ENCODE measurements at regions not wholly inside any gene's neighbourhood (a gene's known extent, or its start where the extent isn't known, plus 50 kb on each side); places are given as distances from the start of the nearest gene placed in this dataset.

DNA sequence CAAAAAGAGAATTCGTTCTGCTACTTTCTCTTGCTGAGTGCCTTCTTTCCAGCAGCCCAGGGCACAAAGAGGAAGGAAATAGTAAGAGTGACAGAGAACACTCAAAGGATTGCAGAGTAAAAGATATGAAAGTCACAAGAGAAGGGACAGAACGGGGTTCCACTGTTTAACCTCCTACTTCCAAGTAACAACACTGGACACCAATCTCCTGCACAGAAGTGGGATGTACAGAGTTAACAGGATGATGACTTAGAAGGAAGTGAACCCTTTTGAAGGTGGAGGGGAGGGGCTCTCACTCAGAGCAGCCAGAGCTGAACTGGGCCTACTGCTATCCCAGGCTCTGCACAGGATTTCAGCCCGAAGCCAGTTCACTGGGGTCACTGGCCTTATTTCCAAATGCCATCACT is 130.1 kb upstream of the PRICKLE2 start:
- TF ChIP-seq CCNT2 (IDR thresholded peaks at IDR 0.05; ENCODE audit: borderline replicate concordance, extremely low read depth, insufficient read length, low read depth, low read length): no peak
- no peak for TF ChIP-seq ZHX1 (conservative IDR thresholded peaks at IDR 0.05; ENCODE audit: low read length)
- no peak for TF ChIP-seq ZNF143 (CRISPR knock-in tag; IDR thresholded peaks at IDR 0.05)
- no peak for TF ChIP-seq RAD51 (IDR thresholded peaks at IDR 0.05; ENCODE audit: borderline replicate concordance, low read depth)
- no peak for TF ChIP-seq HNRNPLL (IDR thresholded peaks at IDR 0.05; ENCODE audit: low read depth, low read length, poor library complexity, severe bottlenecking)
- TF ChIP-seq GMEB1 (CRISPR knock-in tag; IDR thresholded peaks at IDR 0.05): no peak
- TF ChIP-seq, protein P1, sequence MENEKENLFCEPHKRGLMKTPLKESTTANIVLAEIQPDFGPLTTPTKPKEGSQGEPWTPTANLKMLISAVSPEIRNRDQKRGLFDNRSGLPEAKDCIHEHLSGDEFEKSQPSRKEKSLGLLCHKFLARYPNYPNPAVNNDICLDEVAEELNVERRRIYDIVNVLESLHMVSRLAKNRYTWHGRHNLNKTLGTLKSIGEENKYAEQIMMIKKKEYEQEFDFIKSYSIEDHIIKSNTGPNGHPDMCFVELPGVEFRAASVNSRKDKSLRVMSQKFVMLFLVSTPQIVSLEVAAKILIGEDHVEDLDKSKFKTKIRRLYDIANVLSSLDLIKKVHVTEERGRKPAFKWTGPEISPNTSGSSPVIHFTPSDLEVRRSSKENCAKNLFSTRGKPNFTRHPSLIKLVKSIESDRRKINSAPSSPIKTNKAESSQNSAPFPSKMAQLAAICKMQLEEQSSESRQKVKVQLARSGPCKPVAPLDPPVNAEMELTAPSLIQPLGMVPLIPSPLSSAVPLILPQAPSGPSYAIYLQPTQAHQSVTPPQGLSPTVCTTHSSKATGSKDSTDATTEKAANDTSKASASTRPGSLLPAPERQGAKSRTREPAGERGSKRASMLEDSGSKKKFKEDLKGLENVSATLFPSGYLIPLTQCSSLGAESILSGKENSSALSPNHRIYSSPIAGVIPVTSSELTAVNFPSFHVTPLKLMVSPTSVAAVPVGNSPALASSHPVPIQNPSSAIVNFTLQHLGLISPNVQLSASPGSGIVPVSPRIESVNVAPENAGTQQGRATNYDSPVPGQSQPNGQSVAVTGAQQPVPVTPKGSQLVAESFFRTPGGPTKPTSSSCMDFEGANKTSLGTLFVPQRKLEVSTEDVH (IDR thresholded peaks at IDR 0.05; ENCODE audit: low read depth, partially characterized antibody): no peak
- TF ChIP-seq IRF2 (CRISPR knock-in tag; IDR thresholded peaks at IDR 0.05): no peak
- TF ChIP-seq ELF1 (tag; IDR thresholded peaks at IDR 0.05): no peak
- ATAC-seq: no peak
- ChIA-PET CTCF (ENCODE audit: low intra/inter-chr PET ratio) (no interaction called here), POLR2A (no interaction called here)
- no peak overlapping the region for H3K4me3 ChIP-seq
- no TSS peak for BruUV-seq (replicated peaks)
- DNase-seq (ENCODE audit: extremely low read depth in 1 of 4, low spot score in 3 of 4): no peak
- H3K4me2 ChIP-seq (ENCODE audit: insufficient read depth, low read length): no peak overlapping the region
- WGBS (ENCODE audit: insufficient coverage, low coverage, missing lambda C conversion rate): 0% methylated on average over 3 of the region's 3 CpGs
- no peak overlapping the region for H3K9ac ChIP-seq (ENCODE audit: insufficient read depth in 1 of 2, low read depth in 2 of 2, low read length in 2 of 2)
- in situ Hi-C loops (cut with MboI) (no loop called here), intact Hi-C loops (cut with micrococcal nuclease) (no loop called here)
- no peaks in the 10 kb centered on the region for H3K9me1 ChIP-seq (ENCODE audit: control insufficient read depth, insufficient read depth, low read length)
- no peaks in the 10 kb centered on the region for H3K4me1 ChIP-seq (replicated peaks in 1 of 2; ENCODE audit: control insufficient read depth in 2 of 2, insufficient read depth in 2 of 2, low read length in 2 of 2)
- FAIRE-seq: no peak
- H3K27me3 ChIP-seq (ENCODE audit: control insufficient read depth in 2 of 2, insufficient read depth in 2 of 2, low read length in 2 of 2): no peaks in the 10 kb centered on the region
- no peaks in the 10 kb centered on the region for H3K9me3 ChIP-seq (replicated peaks; ENCODE audit: control insufficient read depth, insufficient read depth, low read depth, low read length)
- no peaks in the 10 kb centered on the region for H3K79me2 ChIP-seq (ENCODE audit: control insufficient read depth, insufficient read depth, low read length)
- H3K27ac ChIP-seq (ENCODE audit: extremely low read depth, low read depth, low read length): no peak overlapping the region
- no peaks in the 10 kb centered on the region for H3K36me3 ChIP-seq (ENCODE audit: control insufficient read depth, insufficient read depth, low read length)
- no peaks in the 10 kb centered on the region for H4K20me1 ChIP-seq (replicated peaks; ENCODE audit: control insufficient read depth, insufficient read depth, low read length)
- no peak overlapping the region for H2AFZ ChIP-seq (ENCODE audit: low read depth, low read length)
